ENCODE measurements at regions not wholly inside any gene's neighbourhood (a gene's known extent, or its start where the extent isn't known, plus 50 kb on each side); places are given as distances from the start of the nearest gene placed in this dataset.

- DNase-seq: no peak
These were observed 51.1 kb upstream of the NHSL1 start for GRCh38 chr6:138550346-138550767.

GRCh38 chr6:138554146-138554545, 54.9 kb upstream of the NHSL1 start:
- no peak for DNase-seq

GRCh38 chr6:138555421-138555988, 56.2 kb upstream of the NHSL1 start:
- no peak for DNase-seq

- DNase-seq: no peak
These were observed 57.9 kb upstream of the NHSL1 start for GRCh38 chr6:138557147-138557546.

GRCh38 chr6:138559143-138559542, 59.8 kb upstream of the NHSL1 start:
- no peak for DNase-seq

GRCh38 chr6:138560130-138560860, 61.0 kb upstream of the NHSL1 start:
- no peak for DNase-seq

GRCh38 chr6:138562691-138563090, 63.4 kb upstream of the NHSL1 start:
- no peak for DNase-seq

- DNase-seq: no peak
These were observed 63.9 kb upstream of the NHSL1 start for GRCh38 chr6:138563231-138563630.

GRCh38 chr6:138563650-138564049, 64.4 kb upstream of the NHSL1 start:
- no peak for DNase-seq

GRCh38 chr6:138564170-138564721, 65.0 kb upstream of the NHSL1 start:
- DNase-seq: no peak

GRCh38 chr6:138567052-138567451, 67.8 kb upstream of the NHSL1 start:
- DNase-seq: no peak

- no peak for DNase-seq
These were observed 69.7 kb upstream of the NHSL1 start for GRCh38 chr6:138568997-138569396.

GRCh38 chr6:138569554-138569953, 70.3 kb upstream of the NHSL1 start:
- DNase-seq: no peak

- DNase-seq: no peak
These were observed 70.9 kb upstream of the NHSL1 start for GRCh38 chr6:138569970-138570724.

- no peak for DNase-seq
These were observed 71.4 kb upstream of the NHSL1 start for GRCh38 chr6:138570725-138571029.

- no peak for DNase-seq
These were observed 71.9 kb upstream of the NHSL1 start for GRCh38 chr6:138571181-138571580.

- DNase-seq: no peak
These were observed 72.4 kb upstream of the NHSL1 start for GRCh38 chr6:138571585-138572166.

- no peak for DNase-seq
These were observed 73.0 kb upstream of the NHSL1 start for GRCh38 chr6:138572167-138572875.

- DNase-seq: no peak
These were observed 73.6 kb upstream of the NHSL1 start for GRCh38 chr6:138572885-138573284.

- DNase-seq: no peak
These were observed 76.0 kb upstream of the NHSL1 start for GRCh38 chr6:138575257-138575656.

GRCh38 chr6:138576313-138576712, 77.0 kb upstream of the NHSL1 start:
- DNase-seq: no peak

GRCh38 chr6:138577151-138577915, 78.0 kb upstream of the NHSL1 start:
- no peak for DNase-seq

All from activated CD8-positive, alpha-beta memory T cell treated with anti-CD3 and anti-CD28 coated beads, Interleukin-2, amount 50 U/mL, for 4 hours (primary cell).